ENCODE measurements at regions not wholly inside any gene's neighbourhood (a gene's known extent, or its start where the extent isn't known, plus 50 kb on each side); places are given as distances from the start of the nearest gene placed in this dataset.

GRCh38 chr4:123848606-123849005 is 452.0 kb downstream of the SPRY1 start:
- no peak for DNase-seq

- DNase-seq, result no peak
Observed at GRCh38 chr4:123849495-123849894, 452.9 kb downstream of the SPRY1 start.

GRCh38 chr4:123851521-123851920 is 454.9 kb downstream of the SPRY1 start:
- no peak for DNase-seq

- DNase-seq, result no peak
Observed at GRCh38 chr4:123853651-123854050, 457.1 kb downstream of the SPRY1 start.

- DNase-seq, result peak; percentile 59
Observed at GRCh38 chr4:123856689-123857545, 460.3 kb downstream of the SPRY1 start.

- DNase-seq, result no peak
Observed at GRCh38 chr4:123858465-123858864, 461.9 kb downstream of the SPRY1 start.

GRCh38 chr4:123862812-123863211 is 466.2 kb downstream of the SPRY1 start:
- DNase-seq, result no peak

- DNase-seq, result no peak
Observed at GRCh38 chr4:123866796-123867195, 470.2 kb downstream of the SPRY1 start.

- no peak for DNase-seq
Observed at GRCh38 chr4:123867910-123868587, 471.5 kb downstream of the SPRY1 start.

GRCh38 chr4:123869286-123870215 is 473.0 kb downstream of the SPRY1 start:
- DNase-seq, result peak; percentile 57

- DNase-seq, result no peak
Observed at GRCh38 chr4:123870216-123870876, 473.8 kb downstream of the SPRY1 start.

- DNase-seq, result peak; percentile 24
Observed at GRCh38 chr4:123871341-123871740, 474.7 kb downstream of the SPRY1 start.

- no peak for DNase-seq
Observed at GRCh38 chr4:123874063-123874462, 477.5 kb downstream of the SPRY1 start.

GRCh38 chr4:123876143-123876542 is 479.5 kb downstream of the SPRY1 start:
- DNase-seq, result no peak

- peak; percentile 27 for DNase-seq
Observed at GRCh38 chr4:123876671-123877101, 480.1 kb downstream of the SPRY1 start.

GRCh38 chr4:123877551-123877950 is 481.0 kb downstream of the SPRY1 start:
- DNase-seq, result no peak

GRCh38 chr4:123878976-123879375 is 482.4 kb downstream of the SPRY1 start:
- DNase-seq, result no peak

- no peak for DNase-seq
Observed at GRCh38 chr4:123880631-123881030, 484.0 kb downstream of the SPRY1 start.

- no peak for DNase-seq
Observed at GRCh38 chr4:123884922-123885321, 488.3 kb downstream of the SPRY1 start.

- no peak for DNase-seq
Observed at GRCh38 chr4:123889507-123889906, 492.9 kb downstream of the SPRY1 start.

- no peak for DNase-seq
Observed at GRCh38 chr4:123890889-123891288, 494.3 kb downstream of the SPRY1 start.

GRCh38 chr4:123891881-123892280 is 495.3 kb downstream of the SPRY1 start:
- DNase-seq, result peak; percentile 36
